ENCODE measurements at regions not wholly inside any gene's neighbourhood (a gene's known extent, or its start where the extent isn't known, plus 50 kb on each side); places are given as distances from the start of the nearest gene placed in this dataset.

DNA sequence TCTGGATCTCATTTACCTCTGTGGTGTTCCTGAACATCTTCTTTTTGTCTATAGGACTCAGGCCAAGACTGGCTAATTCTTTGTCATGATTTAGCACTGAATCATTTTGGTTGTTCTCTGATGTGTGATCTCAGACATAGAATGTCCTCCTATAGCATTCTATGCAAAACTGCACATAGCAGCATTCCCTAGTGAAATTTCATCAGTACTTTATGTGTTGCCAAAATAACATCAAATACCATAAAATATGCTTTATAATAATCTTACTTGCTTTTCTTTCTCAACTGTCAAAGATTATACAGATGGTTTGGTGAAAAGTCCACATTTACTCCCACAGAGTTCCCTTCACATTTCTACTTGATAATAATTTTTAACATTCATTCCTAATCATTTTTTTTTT is 115.7 kb upstream of the MPDZ start:
- TF ChIP-seq RAD21 (IDR thresholded peaks at IDR 0.05; ENCODE audit: low read depth), result no peak
- no peak for TF ChIP-seq TAF1 (IDR thresholded peaks at IDR 0.05; ENCODE audit: low read depth)
- no peak for TF ChIP-seq CEBPB (IDR thresholded peaks at IDR 0.05)
- no peak for TF ChIP-seq FOXM1 (IDR thresholded peaks at IDR 0.05; ENCODE audit: borderline replicate concordance, low read depth)
- TF ChIP-seq YY1 (IDR thresholded peaks at IDR 0.05; ENCODE audit: low read depth), result no peak
- TF ChIP-seq NFIC (IDR thresholded peaks at IDR 0.05), result no peak
- no peak for TF ChIP-seq EGR1 (IDR thresholded peaks at IDR 0.05)
- TF ChIP-seq EP300 (IDR thresholded peaks at IDR 0.05; ENCODE audit: borderline replicate concordance), result no peak
- TF ChIP-seq TEAD4 (IDR thresholded peaks at IDR 0.05), result no peak
- no peak for TF ChIP-seq ZBTB7A (IDR thresholded peaks at IDR 0.05; ENCODE audit: low read depth)
